ENCODE measurements at regions not wholly inside any gene's neighbourhood (a gene's known extent, or its start where the extent isn't known, plus 50 kb on each side); places are given as distances from the start of the nearest gene placed in this dataset.

DNA sequence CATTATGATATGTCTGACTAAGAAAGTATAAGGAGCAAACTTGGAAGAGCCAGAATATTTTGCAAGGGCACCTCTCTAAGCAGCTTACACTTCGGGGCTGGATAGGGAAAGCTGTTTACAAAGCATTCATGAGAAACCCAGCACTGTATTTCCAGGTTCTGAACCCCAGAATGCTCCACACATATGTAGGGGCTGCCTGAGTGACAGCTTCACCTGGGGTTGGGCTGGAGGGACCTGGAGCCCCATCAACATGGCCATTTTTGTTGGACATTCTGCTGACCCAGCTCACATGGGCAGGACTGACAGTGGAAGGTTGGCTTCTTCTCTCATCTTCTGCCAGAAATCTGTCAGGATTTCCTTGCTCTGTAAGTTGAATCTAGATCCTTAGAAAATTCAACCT is 197.1 kb upstream of the SSTR4 start:
- Histone ChIP-seq H3K4me3 (no peak overlapping the region), H3K36me3 (ENCODE audit: control insufficient read depth, insufficient read depth, low read length) (no peaks in the 10 kb centered on the region), H3K27me3 (ENCODE audit: control insufficient read depth in 2 of 2, insufficient read depth in 2 of 2, low read length in 2 of 2) (no peaks in the 10 kb centered on the region), H3K27ac (ENCODE audit: extremely low read depth, low read depth, low read length) (no peak overlapping the region), H2AFZ (ENCODE audit: low read depth, low read length) (no peak overlapping the region), H4K20me1 (replicated peaks; ENCODE audit: control insufficient read depth, insufficient read depth, low read length) (no peaks in the 10 kb centered on the region), H3K9ac (ENCODE audit: insufficient read depth in 1 of 2, low read depth in 2 of 2, low read length in 2 of 2) (no peak overlapping the region), H3K79me2 (ENCODE audit: control insufficient read depth, insufficient read depth, low read length) (no peaks in the 10 kb centered on the region), H3K4me1 (replicated peaks in 1 of 2; ENCODE audit: control insufficient read depth in 2 of 2, insufficient read depth in 2 of 2, low read length in 2 of 2) (peaks cover 14 to 37% of the 10 kb centered on the region in 2 experiments), H3K9me1 (ENCODE audit: control insufficient read depth, insufficient read depth, low read length) (no peaks in the 10 kb centered on the region), H3K9me3 (replicated peaks; ENCODE audit: control insufficient read depth, insufficient read depth, low read depth, low read length) (no peaks in the 10 kb centered on the region; the same call in 1 of the 2 replicates), H3K4me2 (ENCODE audit: insufficient read depth, low read length) (no peak overlapping the region)
- ATAC-seq (no peak), DNase-seq (ENCODE audit: extremely low read depth in 1 of 4, low spot score in 3 of 4) (no peak), FAIRE-seq (no peak)
- in situ Hi-C loops (cut with MboI) (no loop called here), intact Hi-C loops (cut with micrococcal nuclease) (no loop called here)
- no TSS peak for BruUV-seq (replicated peaks)
- WGBS (ENCODE audit: insufficient coverage, low coverage, missing lambda C conversion rate), result 33% methylated on average over 1 of the region's 1 CpG
- POLR2A ChIA-PET, result no interaction called here
- CTCF ChIA-PET (ENCODE audit: low intra/inter-chr PET ratio), result no interaction called here
- TF ChIP-seq GATAD2B (IDR thresholded peaks at IDR 0.05; ENCODE audit: borderline replicate concordance) (no peak), SMAD3 (CRISPR knock-in tag; conservative IDR thresholded peaks at IDR 0.05) (no peak), ZNF75A (CRISPR knock-in tag; IDR thresholded peaks at IDR 0.05) (no peak)
- TF ChIP-seq, protein P1, sequence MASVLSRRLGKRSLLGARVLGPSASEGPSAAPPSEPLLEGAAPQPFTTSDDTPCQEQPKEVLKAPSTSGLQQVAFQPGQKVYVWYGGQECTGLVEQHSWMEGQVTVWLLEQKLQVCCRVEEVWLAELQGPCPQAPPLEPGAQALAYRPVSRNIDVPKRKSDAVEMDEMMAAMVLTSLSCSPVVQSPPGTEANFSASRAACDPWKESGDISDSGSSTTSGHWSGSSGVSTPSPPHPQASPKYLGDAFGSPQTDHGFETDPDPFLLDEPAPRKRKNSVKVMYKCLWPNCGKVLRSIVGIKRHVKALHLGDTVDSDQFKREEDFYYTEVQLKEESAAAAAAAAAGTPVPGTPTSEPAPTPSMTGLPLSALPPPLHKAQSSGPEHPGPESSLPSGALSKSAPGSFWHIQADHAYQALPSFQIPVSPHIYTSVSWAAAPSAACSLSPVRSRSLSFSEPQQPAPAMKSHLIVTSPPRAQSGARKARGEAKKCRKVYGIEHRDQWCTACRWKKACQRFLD (CRISPR knock-in tag; IDR thresholded peaks at IDR 0.05), result no peak
- TF ChIP-seq, protein P2, sequence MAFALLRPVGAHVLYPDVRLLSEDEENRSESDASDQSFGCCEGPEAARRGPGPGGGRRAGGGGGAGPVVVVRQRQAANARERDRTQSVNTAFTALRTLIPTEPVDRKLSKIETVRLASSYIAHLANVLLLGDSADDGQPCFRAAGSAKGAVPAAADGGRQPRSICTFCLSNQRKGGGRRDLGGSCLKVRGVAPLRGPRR (CRISPR knock-in tag; IDR thresholded peaks at IDR 0.05), result no peak

Data from K562 (cell line).